OCI-LY3 (cell line): ENCODE measurements at regions not wholly inside any gene's neighbourhood (a gene's known extent, or its start where the extent isn't known, plus 50 kb on each side); places are given as distances from the start of the nearest gene placed in this dataset.

ENCODE experiments used
- H2AFZ ChIP-seq: fragments of 200-600, 300-600 bp; shearing (Covaris generic); 2 replicates; pipeline ENCODE4 v1.6.0; 2014; ENCODE audit warnings: antibody characterized with exemption, low read depth, low read length
- H3K27ac ChIP-seq: fragments of 200-600, 300-600 bp; sonication (generic); 2 replicates; pipeline ENCODE4 v1.5.1; 2014; ENCODE audit warnings: mild to moderate bottlenecking, low read length, moderate library complexity, mixed read lengths
- H3K27me3 ChIP-seq: fragments of 200-600, 300-600 bp; sonication (generic); 2 replicates; pipeline ENCODE4 v1.6.1; 2014; ENCODE audit warnings: low read depth, low read length, mixed read lengths
- H3K36me3 ChIP-seq: fragments of 200-600, 300-600 bp; sonication (generic); replicated peaks from 2 replicates; pipeline ENCODE3; 2014; ENCODE audit warnings: low read depth, low read length, mixed read lengths
- H3K4me1 ChIP-seq: fragments of 300-600, 200-600 bp; sonication (generic); 2 replicates; pipeline ENCODE4 v1.6.1; 2014; ENCODE audit warnings: low read length, mixed read lengths
- H3K4me2 ChIP-seq: fragments of 200-600, 300-600 bp; sonication (generic); 2 replicates; pipeline ENCODE4 v1.6.1; 2014; ENCODE audit warnings: low read length, mixed read lengths
- H3K4me3 ChIP-seq: fragments of 300-600, 200-600 bp; sonication (generic); 2 replicates; pipeline ENCODE4 v1.5.1; 2014; ENCODE audit warnings: antibody characterized with exemption, mild to moderate bottlenecking, low read length, moderate library complexity
- H3K79me2 ChIP-seq: fragments of 300-600, 200-600 bp; shearing (Covaris generic); 2 replicates; pipeline ENCODE4 v1.6.1; 2014; ENCODE audit warnings: mild to moderate bottlenecking, low read length, mixed read lengths
- H3K9ac ChIP-seq: fragments of 300-600, 200-600 bp; shearing (Covaris generic); 2 replicates; pipeline ENCODE4 v1.6.0; 2014; ENCODE audit warnings: mild to moderate bottlenecking, low read length, moderate library complexity
- H3K9me3 ChIP-seq: fragments of 200-600, 300-600 bp; shearing (Covaris generic); 2 replicates; pipeline ENCODE4 v1.6.1; 2014; ENCODE audit warnings: low read length, mixed read lengths; ENCODE audit not compliant: insufficient read depth
- H4K20me1 ChIP-seq: fragments of 200-600, 300-600 bp; sonication (generic); 2 replicates; pipeline ENCODE4 v1.6.1; 2016; ENCODE audit warnings: low read length, mixed read lengths; ENCODE audit not compliant: insufficient read depth
- CTCF ChIP-seq: fragments of 200-600, 300-600 bp; sonication (generic); IDR thresholded peaks from 2 replicates; pipeline ENCODE4 v1.5.1; 2014; ENCODE audit warnings: antibody characterized with exemption, low read length, low read depth
- EZH2phosphoT487 ChIP-seq: fragments of 200-600 bp; shearing (Covaris generic); IDR thresholded peaks from 2 replicates; pipeline ENCODE4 v1.6.1; 2018; ENCODE audit warnings: antibody characterized with exemption, mixed run types, low read depth

- H3K4me3 ChIP-seq, result no peak overlapping the region
- no peaks in the 10 kb centered on the region for H4K20me1 ChIP-seq
- no peak overlapping the region for H2AFZ ChIP-seq
- no peak overlapping the region for H3K4me2 ChIP-seq
- no peak for TF ChIP-seq CTCF
- no peak for TF ChIP-seq EZH2phosphoT487
- no peak overlapping the region for H3K9ac ChIP-seq
- no peak overlapping the region for H3K27ac ChIP-seq
- no peaks in the 10 kb centered on the region for H3K36me3 ChIP-seq
- no peaks in the 10 kb centered on the region for H3K9me3 ChIP-seq
- no peaks in the 10 kb centered on the region for H3K27me3 ChIP-seq
- H3K79me2 ChIP-seq, result no peaks in the 10 kb centered on the region
- H3K4me1 ChIP-seq, result no peaks in the 10 kb centered on the region
Observed at GRCh38 chr12:89258240-89258969, 93.9 kb downstream of the DUSP6 start.

GRCh38 chr12:89257340-89257739 lies 95.0 kb downstream of the DUSP6 start:
- Histone ChIP-seq H3K4me2 (no peak overlapping the region), H3K9me3 (no peaks in the 10 kb centered on the region), H3K27ac (no peak overlapping the region), H4K20me1 (no peaks in the 10 kb centered on the region), H3K36me3 (no peaks in the 10 kb centered on the region), H2AFZ (no peak overlapping the region), H3K27me3 (no peaks in the 10 kb centered on the region), H3K79me2 (no peaks in the 10 kb centered on the region), H3K9ac (no peak overlapping the region), H3K4me1 (no peaks in the 10 kb centered on the region), H3K4me3 (no peak overlapping the region)
- TF ChIP-seq CTCF, result no peak
- TF ChIP-seq EZH2phosphoT487, result no peak

GRCh38 chr12:89256060-89256459 lies 96.2 kb downstream of the DUSP6 start:
- H3K27ac ChIP-seq, result no peak overlapping the region
- H2AFZ ChIP-seq, result no peak overlapping the region
- no peaks in the 10 kb centered on the region for H3K36me3 ChIP-seq
- H3K9ac ChIP-seq, result no peak overlapping the region
- no peaks in the 10 kb centered on the region for H3K4me1 ChIP-seq
- H4K20me1 ChIP-seq, result no peaks in the 10 kb centered on the region
- H3K4me3 ChIP-seq, result no peak overlapping the region
- H3K79me2 ChIP-seq, result no peaks in the 10 kb centered on the region
- H3K9me3 ChIP-seq, result no peaks in the 10 kb centered on the region
- TF ChIP-seq EZH2phosphoT487 (no peak), CTCF (no peak)
- H3K4me2 ChIP-seq, result no peak overlapping the region
- no peaks in the 10 kb centered on the region for H3K27me3 ChIP-seq

GRCh38 chr12:89253488-89253887 lies 98.8 kb downstream of the DUSP6 start:
- Histone ChIP-seq H3K4me2 (no peak overlapping the region), H3K27ac (no peak overlapping the region), H3K9me3 (no peaks in the 10 kb centered on the region), H3K36me3 (no peaks in the 10 kb centered on the region), H4K20me1 (no peaks in the 10 kb centered on the region), H3K4me3 (no peak overlapping the region), H3K9ac (no peak overlapping the region), H3K79me2 (no peaks in the 10 kb centered on the region), H3K27me3 (no peaks in the 10 kb centered on the region), H2AFZ (no peak overlapping the region), H3K4me1 (no peaks in the 10 kb centered on the region)
- TF ChIP-seq CTCF (no peak), EZH2phosphoT487 (no peak)
